Right lobe of liver (tissue), 6 donors: ENCODE measurements at regions not wholly inside any gene's neighbourhood (a gene's known extent, or its start where the extent isn't known, plus 50 kb on each side); places are given as distances from the start of the nearest gene placed in this dataset.

ENCODE experiments used
- ATAC-seq, 4 donors: fragments of 200-7000 bp; cut with Tn5 transposase; one replicate each; pipeline ENCODE4 v1.9.1; 2020; ENCODE audit warnings: mild to moderate bottlenecking in 4 of 4, moderate library complexity in 4 of 4
- DNase-seq, 3 donors: peaks; one replicate each; pipeline ENCODE4 v3.0.0-alpha.2; 2020
- H3K27ac ChIP-seq, 3 donors: fragments of 200-600 bp; one replicate each; pipeline ENCODE4 v1.8.0; 2022
- H3K27me3 ChIP-seq, 2 donors: fragments of 200-600 bp; one replicate each; pipeline ENCODE4 v1.8.0; 2022
- H3K36me3 ChIP-seq, 4 donors: fragments of 200-600 bp; sonication (generic) in 1 of 4; one replicate each; pipeline versions ENCODE4 v1.5.1 to v1.8.0; 2017 to 2022; ENCODE audit warnings: control low read depth in 1 of 4
- H3K4me1 ChIP-seq, 4 donors: fragments of 200-600 bp; sonication (generic) in 1 of 4; one replicate each; pipeline versions ENCODE4 v1.5.1 to v1.8.0; 2017 to 2022; ENCODE audit warnings: control low read depth in 1 of 4
- H3K4me3 ChIP-seq, 3 donors: fragments of 200-600 bp; one replicate each; pipeline ENCODE4 v1.8.0; 2022
- H3K9me3 ChIP-seq, 4 donors: fragments of 200-600 bp; sonication (generic) in 1 of 4; one replicate each; pipeline versions ENCODE4 v1.5.1 to v1.8.0; 2017 to 2022; ENCODE audit warnings: control low read depth in 1 of 4
- POLR2A ChIP-seq: fragments of 450-650 bp; IDR thresholded peaks from one replicate; pipeline ENCODE4 v1.6.1; 2017; ENCODE audit warnings: antibody characterized with exemption, mild to moderate bottlenecking
- WGBS: methylation state at CpG from one replicate; pipeline ENCODE4 v1.1.6; 2018; ENCODE audit warnings: low coverage, low lambda C conversion rate; ENCODE audit not compliant: insufficient coverage; ENCODE audit errors: missing lambda C conversion rate; 5-methylcytosine and 5-hydroxymethylcytosine counted together
- intact Hi-C, 2 donors: fragments of 100-400 bp; cut with DNase I; formaldehyde crosslinking; loops; one replicate each; pipeline versions ENCODE4 v1.11.2 to v1.14.1; 2022
- TF ChIP-seq, protein P1 (sequence below), 4 donors: fragments of 200-600 bp in 3 of 4; fragments of 450-650 bp in 1 of 4; IDR thresholded peaks; one replicate each; pipeline versions ENCODE4 v1.5.1 to v1.8.0; 2016 to 2022; ENCODE audit warnings: antibody characterized with exemption in 4 of 4, mild to moderate bottlenecking in 2 of 4
- donor health status: DM: no; HTN: yes; CAD: no.
- donor health status: DM: no; HTN: no; CAD: no.
- donor health status: DM: no; HTN: no; CAD: no.
- donor health status: DM: no; HTN: yes; CAD: no.
- donor health status: DM: no; HTN: yes; CAD: no.

GRCh38 chr11:122308226-122308625 is 192.2 kb upstream of the BLID start:
- intact Hi-C loops: no loop called here
- Histone ChIP-seq H3K27me3 (no peaks in the 10 kb centered on the region), H3K4me3 (no peak overlapping the region), H3K36me3 (no peaks in the 10 kb centered on the region), H3K9me3 (no peaks in the 10 kb centered on the region), H3K27ac (no peak overlapping the region), H3K4me1 (no peaks in the 10 kb centered on the region)
- DNase-seq: no peak
- TF ChIP-seq, protein P1, sequence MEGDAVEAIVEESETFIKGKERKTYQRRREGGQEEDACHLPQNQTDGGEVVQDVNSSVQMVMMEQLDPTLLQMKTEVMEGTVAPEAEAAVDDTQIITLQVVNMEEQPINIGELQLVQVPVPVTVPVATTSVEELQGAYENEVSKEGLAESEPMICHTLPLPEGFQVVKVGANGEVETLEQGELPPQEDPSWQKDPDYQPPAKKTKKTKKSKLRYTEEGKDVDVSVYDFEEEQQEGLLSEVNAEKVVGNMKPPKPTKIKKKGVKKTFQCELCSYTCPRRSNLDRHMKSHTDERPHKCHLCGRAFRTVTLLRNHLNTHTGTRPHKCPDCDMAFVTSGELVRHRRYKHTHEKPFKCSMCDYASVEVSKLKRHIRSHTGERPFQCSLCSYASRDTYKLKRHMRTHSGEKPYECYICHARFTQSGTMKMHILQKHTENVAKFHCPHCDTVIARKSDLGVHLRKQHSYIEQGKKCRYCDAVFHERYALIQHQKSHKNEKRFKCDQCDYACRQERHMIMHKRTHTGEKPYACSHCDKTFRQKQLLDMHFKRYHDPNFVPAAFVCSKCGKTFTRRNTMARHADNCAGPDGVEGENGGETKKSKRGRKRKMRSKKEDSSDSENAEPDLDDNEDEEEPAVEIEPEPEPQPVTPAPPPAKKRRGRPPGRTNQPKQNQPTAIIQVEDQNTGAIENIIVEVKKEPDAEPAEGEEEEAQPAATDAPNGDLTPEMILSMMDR (IDR thresholded peaks at IDR 0.05): no peak
- no peak for TF ChIP-seq POLR2A
- 79% methylated on average over 4 of the region's 4 CpGs for WGBS
- ATAC-seq: no peak

DNA sequence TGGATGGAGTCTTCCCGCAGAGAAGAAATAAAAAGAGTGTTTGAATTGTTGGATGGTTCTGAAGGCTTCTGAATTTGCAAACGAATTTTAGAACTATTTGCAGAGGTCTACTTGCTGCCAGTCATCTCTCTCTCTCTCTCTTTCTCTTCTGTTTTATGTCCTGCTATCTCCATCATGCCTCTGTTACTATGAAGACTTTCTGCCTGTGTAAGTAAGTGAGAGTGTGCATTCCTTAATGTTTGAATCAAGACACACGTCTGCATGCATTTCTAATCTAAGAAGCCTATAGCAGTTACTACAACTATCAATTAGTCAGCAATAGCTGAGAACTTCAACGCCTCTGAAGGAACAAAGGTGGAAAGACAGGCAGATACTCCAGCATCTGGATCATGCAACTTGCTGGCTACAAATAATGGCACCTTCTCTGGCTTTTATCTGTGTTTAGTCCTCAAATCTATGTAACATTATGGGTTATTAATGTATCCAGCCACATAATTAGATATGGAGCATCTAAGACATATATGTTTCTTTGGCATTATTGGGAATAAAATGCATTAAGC is 191.5 kb upstream of the BLID start:
- Histone ChIP-seq H3K9me3 (no peaks in the 10 kb centered on the region), H3K27me3 (no peaks in the 10 kb centered on the region), H3K27ac (no peak overlapping the region), H3K4me3 (no peak overlapping the region), H3K36me3 (no peaks in the 10 kb centered on the region), H3K4me1 (no peaks in the 10 kb centered on the region)
- no peak for DNase-seq
- WGBS: 75% methylated on average over 4 of the region's 4 CpGs
- intact Hi-C loops: no loop called here
- ATAC-seq: no peak
- TF ChIP-seq, protein P1 (IDR thresholded peaks at IDR 0.05): no peak
- no peak for TF ChIP-seq POLR2A

DNA sequence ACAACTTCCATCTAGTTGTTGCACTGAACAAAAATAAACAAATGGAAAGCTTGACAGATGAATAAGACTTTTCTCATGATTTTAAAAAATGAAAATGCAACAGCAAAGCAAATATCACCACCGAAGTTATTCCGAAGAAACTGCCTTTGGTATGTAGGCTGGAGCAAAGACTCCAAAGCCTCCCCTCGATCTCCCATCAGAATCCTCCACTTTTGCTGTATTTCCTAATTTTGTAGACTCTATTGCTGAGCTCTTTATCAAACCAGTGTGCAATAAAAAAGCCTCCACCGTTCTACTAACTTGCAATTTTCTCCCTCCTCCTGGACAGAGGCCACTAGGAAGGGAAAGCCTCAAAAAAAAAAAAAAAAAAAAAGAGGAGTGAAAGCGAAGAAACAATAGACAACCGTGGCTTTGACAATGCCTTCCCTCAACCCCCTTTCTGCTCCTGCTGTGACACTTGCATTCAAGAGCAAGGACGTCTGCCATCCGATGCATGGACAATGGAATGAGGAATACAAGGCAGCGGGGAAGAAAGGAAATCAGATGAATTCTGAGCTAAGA is 190.9 kb upstream of the BLID start:
- 83% methylated on average over 9 of the region's 9 CpGs for WGBS
- intact Hi-C loops: no loop called here
- DNase-seq: no peak

DNA sequence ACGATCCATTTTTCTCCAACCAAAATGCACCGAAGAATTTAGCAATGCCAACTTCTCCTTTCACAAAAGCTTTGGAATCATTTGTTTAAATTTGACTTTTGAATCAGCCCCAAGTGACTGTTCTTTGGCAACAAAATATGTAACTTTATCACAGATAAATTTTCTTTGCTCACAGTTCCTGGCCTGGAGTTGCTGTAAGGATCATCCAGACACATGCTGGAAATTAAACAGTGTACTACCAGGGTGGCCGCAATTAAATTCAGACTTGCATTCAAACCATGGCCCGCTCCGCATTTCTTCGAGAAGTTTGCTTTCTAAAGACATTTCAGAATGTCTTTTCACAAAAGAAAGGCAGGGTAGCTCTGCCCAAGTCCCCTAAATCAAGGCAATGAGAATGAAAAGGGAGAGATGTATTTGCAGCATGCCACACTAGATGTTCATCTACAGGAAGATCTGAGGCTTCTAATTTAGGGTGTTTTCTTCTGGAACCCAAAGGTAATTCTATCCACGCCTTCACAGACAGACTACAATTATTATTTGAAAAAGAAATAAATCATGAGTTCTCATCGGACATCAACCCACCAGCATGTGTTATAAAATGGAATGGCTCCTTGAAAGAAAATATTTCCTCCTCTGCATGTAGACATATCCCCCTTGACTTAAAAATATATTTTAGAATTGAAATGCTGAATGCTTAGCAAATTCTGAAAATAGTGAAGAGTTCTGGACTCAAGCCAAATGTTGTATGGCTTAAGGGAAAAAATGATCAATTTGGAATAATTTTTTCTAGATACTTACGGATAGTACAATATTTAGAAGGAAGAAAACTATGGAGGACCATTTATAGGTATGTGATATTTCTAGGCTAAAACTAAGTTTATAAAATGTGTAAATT is 189.7 kb upstream of the BLID start:
- TF ChIP-seq, protein P1 (IDR thresholded peaks at IDR 0.05): no peak
- TF ChIP-seq POLR2A: no peak
- H3K27ac ChIP-seq: no peak overlapping the region
- H3K36me3 ChIP-seq: no peaks in the 10 kb centered on the region
- WGBS: 85% methylated on average over 9 of the region's 9 CpGs
- no peak overlapping the region for H3K4me3 ChIP-seq
- intact Hi-C loops: no loop called here
- ATAC-seq (no peak), DNase-seq (no peak)
- no peaks in the 10 kb centered on the region for H3K4me1 ChIP-seq
- H3K9me3 ChIP-seq: no peaks in the 10 kb centered on the region
- H3K27me3 ChIP-seq: no peaks in the 10 kb centered on the region

More for the DNA sequence above, 190.9 kb upstream of the BLID start:
- no peaks in the 10 kb centered on the region for H3K27me3 ChIP-seq
- H3K27ac ChIP-seq: no peak overlapping the region
- no peaks in the 10 kb centered on the region for H3K4me1 ChIP-seq
- H3K9me3 ChIP-seq: no peaks in the 10 kb centered on the region
- no peak for TF ChIP-seq POLR2A
- TF ChIP-seq, protein P1 (IDR thresholded peaks at IDR 0.05): no peak
- no peaks in the 10 kb centered on the region for H3K36me3 ChIP-seq
- no peak for ATAC-seq
- no peak overlapping the region for H3K4me3 ChIP-seq
